Femur (tissue), 1 donor: ENCODE measurements at regions not wholly inside any gene's neighbourhood (a gene's known extent, or its start where the extent isn't known, plus 50 kb on each side); places are given as distances from the start of the nearest gene placed in this dataset.

Experiments used
- DNase-seq: peaks from one replicate; pipeline ENCODE4 v3.0.0-alpha.2; 2017

DNA sequence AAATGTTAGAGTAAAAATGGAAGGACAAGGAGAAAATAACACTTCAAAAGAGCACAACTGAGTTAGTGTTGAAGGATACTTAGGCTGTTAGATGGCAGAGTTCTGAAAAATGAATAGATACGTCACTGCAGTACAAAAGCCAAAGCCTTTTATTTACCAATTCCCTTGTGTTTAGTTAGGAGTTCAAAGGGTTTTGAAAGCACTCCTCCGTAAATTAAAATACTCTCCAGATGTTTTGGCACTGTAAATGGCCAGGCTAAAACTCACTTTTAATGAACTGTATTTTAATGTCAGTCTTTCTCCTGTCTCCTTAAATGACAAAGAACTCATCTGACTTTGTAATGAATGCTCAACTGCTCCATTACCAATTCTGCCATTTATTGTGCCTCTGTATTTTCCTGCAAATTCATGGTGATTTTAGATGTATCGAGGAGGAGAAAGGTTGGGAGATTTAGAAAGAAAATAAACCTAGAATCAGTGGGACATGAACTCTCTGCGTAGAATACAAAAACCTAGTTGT is 1727.2 kb downstream of the MAT2B start:
- DNase-seq, result no peak

DNA sequence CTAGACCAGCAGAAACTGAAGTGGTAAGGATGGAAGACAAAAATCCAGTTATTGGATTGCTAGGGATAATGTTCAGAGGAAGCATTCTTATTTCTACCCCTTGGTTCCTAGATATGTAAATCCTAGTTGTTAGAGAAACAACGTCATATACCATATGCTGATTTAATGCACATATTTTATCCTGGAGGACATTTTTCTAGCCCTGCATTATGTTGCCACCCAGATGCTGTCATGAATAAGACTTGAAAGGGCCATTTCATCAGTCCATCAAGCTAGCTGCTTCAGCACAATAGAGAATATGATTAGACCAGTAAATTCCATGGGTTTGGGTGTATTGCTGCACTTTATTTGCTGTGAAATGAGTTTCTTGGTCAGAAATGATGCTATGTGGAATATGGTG is 1736.4 kb downstream of the MAT2B start:
- no peak for DNase-seq

- no peak for DNase-seq
Measured at GRCh38 chr5:165242646-165243045, 1737.2 kb downstream of the MAT2B start.

DNA sequence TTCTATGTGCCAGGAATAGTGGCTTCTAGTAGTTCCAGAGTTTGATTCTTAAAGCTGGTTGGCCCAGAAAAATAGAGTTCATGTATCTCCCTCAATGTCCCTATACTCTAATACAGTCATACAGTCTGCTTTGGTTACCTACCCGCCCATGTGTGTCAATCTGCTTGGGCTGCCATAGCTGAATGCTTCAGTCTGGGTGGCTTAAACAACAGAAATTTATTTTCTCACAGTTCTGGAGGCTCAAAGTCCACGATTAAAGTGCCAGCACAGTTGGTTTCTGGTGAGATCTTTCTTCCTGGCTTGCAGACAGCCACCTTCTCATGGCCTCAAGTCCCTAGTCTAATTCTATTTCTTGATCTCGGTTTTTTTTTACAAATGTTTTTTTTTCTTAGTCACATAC is 1739.0 kb downstream of the MAT2B start:
- DNase-seq, result no peak

DNA sequence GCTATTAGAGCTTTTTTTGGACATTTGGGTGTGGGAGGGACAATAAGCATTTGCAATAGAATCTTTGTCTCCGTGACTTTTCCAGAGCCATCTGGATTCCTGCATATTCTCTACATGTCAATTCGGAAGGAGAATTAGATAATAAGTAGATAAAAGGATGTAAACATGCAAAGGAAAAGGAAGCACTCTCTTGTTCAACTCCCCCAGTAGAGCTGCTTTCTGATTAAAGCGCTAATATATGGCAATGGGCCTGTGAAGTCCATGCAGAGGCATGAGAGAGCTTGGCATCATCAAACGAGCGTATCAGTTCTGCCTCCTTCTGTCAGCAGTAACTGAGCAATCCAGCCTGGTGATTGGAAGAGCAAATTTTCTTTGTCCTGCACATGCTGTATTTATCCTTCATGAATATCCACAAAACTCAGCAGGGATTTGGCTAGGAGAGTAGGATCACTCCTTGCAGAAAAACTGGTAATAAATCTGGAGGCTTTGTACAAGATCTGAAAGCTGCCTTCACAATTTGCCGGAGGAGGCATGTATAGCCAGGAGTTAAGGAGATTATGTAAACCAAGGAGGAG is 1752.9 kb downstream of the MAT2B start:
- no peak for DNase-seq

GRCh38 chr5:165260426-165260825 is 1755.0 kb downstream of the MAT2B start:
- no peak for DNase-seq

GRCh38 chr5:165263536-165263935 is 1758.1 kb downstream of the MAT2B start:
- DNase-seq, result no peak

- no peak for DNase-seq
Measured at GRCh38 chr5:165266939-165267338, 1761.5 kb downstream of the MAT2B start.

GRCh38 chr5:165272436-165272835 is 1767.0 kb downstream of the MAT2B start:
- no peak for DNase-seq

DNA sequence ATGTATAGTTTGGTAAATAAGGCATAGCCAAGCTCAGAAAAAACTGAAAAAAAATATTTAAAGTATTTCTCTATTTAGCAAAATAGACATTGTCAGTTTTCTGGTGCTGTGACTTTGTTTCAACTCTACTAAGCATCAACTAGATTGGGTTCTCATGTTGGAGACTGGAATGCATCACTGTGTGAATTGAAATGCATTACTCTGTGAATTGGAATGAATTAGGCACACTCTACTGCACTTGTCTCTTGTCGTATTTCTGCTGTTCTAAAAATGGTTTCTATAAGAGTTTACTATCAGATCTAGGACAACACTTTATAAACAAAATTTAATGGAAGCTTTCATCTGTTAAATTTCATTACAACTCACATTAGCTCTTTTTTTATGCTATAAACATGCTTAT is 1772.2 kb downstream of the MAT2B start:
- no peak for DNase-seq

GRCh38 chr5:165282491-165282890 is 1777.1 kb downstream of the MAT2B start:
- DNase-seq, result no peak

GRCh38 chr5:165286692-165287091 is 1781.3 kb downstream of the MAT2B start:
- no peak for DNase-seq

DNA sequence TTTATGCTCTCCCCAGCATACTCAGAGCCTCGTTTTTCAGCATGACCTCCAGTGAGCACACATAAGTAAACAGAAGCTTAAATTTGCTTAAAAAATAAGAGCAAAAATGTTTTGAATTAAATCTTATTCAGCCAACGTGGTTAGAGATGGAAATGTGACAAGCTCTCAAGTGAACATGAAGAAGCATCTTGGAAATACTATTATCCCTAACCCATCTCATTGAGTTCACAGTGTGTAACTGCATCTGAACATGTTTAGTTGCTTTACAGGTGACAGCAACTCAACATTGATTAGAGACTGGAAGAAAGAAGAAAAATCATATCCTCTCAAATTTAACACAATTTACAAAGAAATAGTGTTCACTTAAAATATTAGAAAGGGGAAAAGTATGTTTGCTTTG is 1785.1 kb downstream of the MAT2B start:
- DNase-seq, result no peak

DNA sequence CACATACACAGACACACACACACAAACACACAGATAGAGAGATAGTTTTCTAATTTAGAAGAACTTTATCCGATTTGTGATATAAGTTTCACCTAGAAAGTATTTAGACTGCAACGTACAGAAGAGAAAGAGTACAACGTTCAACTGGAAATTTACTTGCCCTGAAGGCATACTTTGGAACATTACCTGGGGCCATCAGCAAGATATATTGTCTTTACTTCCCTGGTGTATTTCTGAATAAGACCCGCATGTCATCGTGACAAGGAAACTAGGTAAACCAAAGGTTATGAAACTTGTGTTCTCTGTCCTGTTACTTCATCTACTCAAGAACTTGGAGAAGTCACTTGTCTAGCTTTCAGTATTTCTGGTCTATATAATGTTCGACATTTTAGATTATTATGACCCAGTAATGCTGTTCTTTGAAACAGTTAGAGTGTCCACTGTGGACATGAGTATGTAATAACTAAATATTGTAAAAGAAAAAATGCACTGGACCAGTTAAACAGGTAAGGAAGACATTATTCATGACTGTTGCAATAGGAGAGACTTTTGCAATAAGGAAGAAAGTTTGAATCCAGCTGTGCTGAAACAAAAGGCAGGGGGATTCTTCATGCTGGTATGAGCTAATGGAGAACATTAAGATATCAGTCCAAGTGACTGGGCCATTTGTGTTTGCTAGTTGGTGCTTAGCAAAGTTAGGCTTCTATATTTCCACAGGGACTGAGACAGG is 1791.1 kb downstream of the MAT2B start:
- DNase-seq, result no peak

GRCh38 chr5:165304193-165304827 is 1798.9 kb downstream of the MAT2B start:
- DNase-seq, result no peak

GRCh38 chr5:165305596-165305995 is 1800.2 kb downstream of the MAT2B start:
- DNase-seq, result no peak

GRCh38 chr5:165309446-165309845 is 1804.0 kb downstream of the MAT2B start:
- DNase-seq, result no peak

DNA sequence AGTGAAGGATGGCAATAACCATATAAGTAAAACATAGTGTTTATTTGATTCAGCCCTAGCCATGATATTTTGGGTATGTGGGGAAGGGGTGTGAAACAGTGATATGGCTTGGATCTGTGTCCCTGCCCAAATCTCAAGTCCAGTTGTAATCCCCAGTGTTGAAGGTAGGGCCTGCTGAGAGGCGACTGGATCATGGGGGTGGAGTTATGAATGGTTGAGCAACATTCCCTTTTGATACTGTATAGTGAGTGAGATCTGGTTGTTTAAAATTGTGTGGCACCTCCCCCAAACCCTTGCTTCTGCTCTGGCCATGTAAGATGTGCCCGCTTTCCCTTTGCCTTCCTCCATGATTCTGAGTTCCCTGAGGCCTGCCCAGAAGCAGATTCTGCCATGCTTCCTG is 1804.6 kb downstream of the MAT2B start:
- no peak for DNase-seq

DNA sequence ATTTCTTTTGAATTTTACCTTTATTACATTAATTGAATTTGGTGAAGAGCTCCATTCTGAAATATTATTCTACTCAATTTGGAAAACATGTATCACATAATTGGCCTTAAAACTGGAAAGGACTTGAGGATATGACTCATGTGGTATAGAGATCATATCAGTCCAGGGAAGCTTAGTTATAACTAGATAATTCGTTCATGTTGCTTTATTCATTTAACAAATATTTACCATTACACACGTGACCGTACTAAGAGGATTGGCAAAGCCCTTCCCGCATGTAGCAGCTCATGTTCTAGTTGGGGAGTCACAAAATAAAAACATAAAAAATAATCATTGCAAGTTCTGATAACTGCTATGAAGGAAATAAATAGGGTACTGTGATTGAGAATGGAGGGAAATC is 1816.5 kb downstream of the MAT2B start:
- no peak for DNase-seq

- DNase-seq, result no peak
Measured at GRCh38 chr5:165325221-165325620, 1819.8 kb downstream of the MAT2B start.

DNA sequence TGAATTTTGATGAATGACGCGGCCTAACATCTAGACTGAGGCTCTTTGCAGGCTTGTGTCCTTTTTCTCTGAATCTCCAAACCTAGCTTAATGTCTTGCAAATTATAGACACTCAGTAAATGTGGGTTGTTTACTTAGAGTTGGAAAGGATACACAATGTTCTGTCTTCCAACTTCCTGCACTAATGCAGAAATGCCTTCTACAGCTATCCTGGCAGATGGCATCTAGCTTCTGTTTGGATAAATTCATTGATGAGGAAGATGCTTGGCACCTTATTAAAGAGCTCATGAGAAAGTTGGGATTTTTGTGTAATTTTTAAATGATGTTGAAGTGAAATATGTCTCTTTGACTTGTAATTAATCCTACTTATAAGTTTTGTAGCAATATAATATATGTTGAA is 1822.2 kb downstream of the MAT2B start:
- DNase-seq, result no peak

DNA sequence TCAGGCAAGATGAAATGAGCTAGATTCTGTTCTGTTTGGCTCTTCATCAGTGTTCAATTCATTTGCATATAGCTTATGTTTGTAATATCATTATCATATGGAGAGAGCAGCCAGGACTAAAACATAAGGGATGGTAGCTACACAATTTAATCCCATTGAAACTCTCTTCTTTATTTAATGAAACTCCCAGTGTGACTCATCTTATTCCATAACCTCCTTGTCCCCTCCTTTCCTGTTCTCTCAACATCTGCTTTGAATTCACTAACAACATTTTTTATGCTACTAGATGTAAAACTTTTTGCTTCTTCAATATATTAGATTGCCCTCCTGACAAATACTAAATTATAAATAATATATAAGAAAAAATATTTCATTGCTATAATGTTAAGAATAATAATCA is 1823.4 kb downstream of the MAT2B start:
- DNase-seq, result no peak

GRCh38 chr5:165333623-165334022 is 1828.2 kb downstream of the MAT2B start:
- DNase-seq, result no peak

DNA sequence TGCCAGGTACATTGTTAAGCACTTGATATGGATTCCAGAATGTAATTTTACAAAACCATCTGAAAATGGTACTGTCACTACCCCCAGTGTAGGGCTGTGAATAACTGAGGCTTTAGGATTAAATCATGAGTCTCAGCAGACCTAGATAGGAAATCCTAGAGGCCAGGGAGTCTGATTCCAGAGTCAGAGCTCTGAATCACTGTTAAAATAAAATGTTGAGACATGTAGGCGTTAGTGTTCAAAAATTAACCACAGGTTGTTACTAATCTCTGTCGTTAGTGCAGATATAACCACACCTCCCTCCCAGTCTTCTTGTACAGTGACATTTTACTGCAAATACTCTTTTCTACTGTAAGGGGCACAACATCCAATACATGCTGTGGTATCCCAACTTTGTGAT is 1828.8 kb downstream of the MAT2B start:
- DNase-seq, result no peak
